GM12878 (cell line): ENCODE measurements at regions not wholly inside any gene's neighbourhood (a gene's known extent, or its start where the extent isn't known, plus 50 kb on each side); places are given as distances from the start of the nearest gene placed in this dataset.

Experiments
- ATAC-seq: fragments of 200-7000 bp; cut with Tn5 transposase; 3 replicates; pipeline ENCODE4 v1.9.1; 2020; ENCODE audit warnings: mild to moderate bottlenecking, moderate library complexity
- BruUV-seq: library from RNA; stranded (reverse); fragments of 400-500 nt; replicated peaks from 2 replicates; lab custom pipeline; 2021; lab: Mats Ljungman, UMichigan
- CTCF ChIA-PET: fragments of 300-600 bp; sonication (Branson Sonifier 250); formaldehyde crosslinking; extraction: SDS; loops from one replicate; lab custom pipeline; 2021; ENCODE audit warnings: inconsistent platforms; lab: Yijun Ruan, JAX
- POLR2A ChIA-PET: fragments of 350-600 bp; formaldehyde crosslinking; extraction: SDS; loops from one replicate; lab custom pipeline; 2021; ENCODE audit warnings: inconsistent platforms; lab: Charles Lee
- RAD21 ChIA-PET: fragments of 300-600 bp; sonication (Branson Sonifier 250); formaldehyde crosslinking; loops from one replicate; lab custom pipeline; 2023; ENCODE audit warnings: antibody characterized with exemption; ENCODE audit not compliant: unreplicated experiment; lab: Charles Lee
- SMC1A ChIA-PET: fragments of 300-600 bp; sonication (Branson Sonifier 250); formaldehyde crosslinking; loops from one replicate; lab custom pipeline; 2023; ENCODE audit not compliant: unreplicated experiment, uncharacterized antibody; lab: Charles Lee
- DNase-seq: peaks from one replicate; pipeline ENCODE4 v3.0.0-alpha.2; 2011; ENCODE audit warnings: low read depth, low spot score
- FAIRE-seq: peaks from 3 replicates; lab custom pipeline; 2011; peaks lifted over from hg19 to GRCh38; lab: Jason Lieb, UNC
- H2AFZ ChIP-seq: 2 replicates; pipeline ENCODE4 v1.6.0; 2011; ENCODE audit warnings: low read depth, low read length, control low read depth; ENCODE audit not compliant: control insufficient read depth
- H3K27ac ChIP-seq: 2 replicates; pipeline ENCODE4 v1.5.1; 2011; ENCODE audit warnings: control low read depth; ENCODE audit not compliant: control insufficient read depth, insufficient read depth
- H3K27me3 ChIP-seq, 2 experiments: replicated peaks in 1 of 2; 2 replicates each; pipeline versions ENCODE4 v1.6.0 to v1.6.1; 2011; ENCODE audit warnings: low read length in 1 of 2; ENCODE audit not compliant: control insufficient read depth in 2 of 2, insufficient read depth in 2 of 2
- H3K36me3 ChIP-seq, 2 experiments: 2 replicates each; pipeline ENCODE4 v1.5.1; 2011; ENCODE audit warnings: low read length in 1 of 2; ENCODE audit not compliant: control insufficient read depth in 2 of 2, insufficient read depth in 2 of 2
- H3K4me1 ChIP-seq: 2 replicates; pipeline ENCODE4 v1.6.1; 2011; ENCODE audit warnings: mild to moderate bottlenecking, low read length, moderate library complexity, mixed read lengths; ENCODE audit not compliant: control insufficient read depth, insufficient read depth
- H3K4me2 ChIP-seq: 2 replicates; pipeline ENCODE4 v1.6.0; 2011; ENCODE audit warnings: control low read depth; ENCODE audit not compliant: control insufficient read depth, insufficient read depth
- H3K4me3 ChIP-seq: fragments of 200-600 bp; sonication (generic); 2 replicates; pipeline ENCODE4 v1.5.1; 2016
- H3K79me2 ChIP-seq: 2 replicates; pipeline ENCODE4 v1.6.0; 2011; ENCODE audit warnings: low read length; ENCODE audit not compliant: control insufficient read depth, insufficient read depth
- H3K9ac ChIP-seq: 2 replicates; pipeline ENCODE4 v1.8.0; 2011; ENCODE audit warnings: low read length, control low read depth, mixed read lengths; ENCODE audit not compliant: control insufficient read depth, insufficient read depth
- H3K9me3 ChIP-seq: replicated peaks from 3 replicates; pipeline ENCODE4 v1.5.1; 2011; ENCODE audit warnings: mild to moderate bottlenecking, low read length; ENCODE audit not compliant: control insufficient read depth, insufficient read depth
- H4K20me1 ChIP-seq: 2 replicates; pipeline ENCODE4 v1.6.0; 2011; ENCODE audit not compliant: control insufficient read depth, insufficient read depth
- ATF2 ChIP-seq: IDR thresholded peaks from 2 replicates; pipeline ENCODE4 v1.6.1; 2012; ENCODE audit warnings: low read length, inconsistent platforms
- CREB1 ChIP-seq: IDR thresholded peaks from 2 replicates; pipeline ENCODE4 v1.6.1; 2012; ENCODE audit warnings: low read depth, mild to moderate bottlenecking, inconsistent platforms
- NR2C1 ChIP-seq: fragments of 450-650 bp; IDR thresholded peaks from 2 replicates; pipeline ENCODE4 v1.6.1; 2017; ENCODE audit warnings: antibody characterized with exemption, mild to moderate bottlenecking, moderate library complexity
- REST ChIP-seq: IDR thresholded peaks from 2 replicates; pipeline ENCODE4 v1.6.1; 2012; ENCODE audit warnings: mild to moderate bottlenecking, low read depth, low read length
- ZBTB11 ChIP-seq: fragments of 450-650 bp; formaldehyde crosslinking; IDR thresholded peaks from 2 replicates; pipeline ENCODE4 v1.5.0; 2022; ENCODE audit warnings: mild to moderate bottlenecking, missing genetic modification characterization
- ZNF24 ChIP-seq: fragments of 450-650 bp; IDR thresholded peaks from 2 replicates; pipeline ENCODE4 v1.6.1; 2017; ENCODE audit warnings: antibody characterized with exemption, mild to moderate bottlenecking
- WGBS: methylation state at CpG from one replicate; pipeline ENCODE4 v1.1.6; 2016; ENCODE audit warnings: low lambda C conversion rate; ENCODE audit not compliant: insufficient replicate concordance, insufficient coverage; ENCODE audit errors: missing lambda C conversion rate; 5-methylcytosine and 5-hydroxymethylcytosine counted together
- in situ Hi-C: fragments of 300-500 bp; cut with MboI; formaldehyde crosslinking; loops from 9 replicates; pipeline ENCODE4 v1.14.3; 2018; ENCODE audit warnings: mixed read lengths
- intact Hi-C: fragments of 100-400 bp; cut with micrococcal nuclease; formaldehyde crosslinking; loops from one replicate; pipeline ENCODE4 v1.14.2; 2022; ENCODE audit not compliant: unreplicated experiment

GRCh38 chr2:121836611-121837010, 81.2 kb downstream of the TSN start:
- Histone ChIP-seq H3K4me1 (peaks cover 3% of the 10 kb centered on the region), H3K4me2 (no peak overlapping the region), H3K9ac (no peak overlapping the region), H3K27me3 (no peaks in the 10 kb centered on the region), H3K27ac (no peak overlapping the region), H2AFZ (no peak overlapping the region), H3K36me3 (no peaks in the 10 kb centered on the region), H3K79me2 (no peaks in the 10 kb centered on the region), H3K4me3 (no peak overlapping the region), H3K9me3 (no peaks in the 10 kb centered on the region), H4K20me1 (no peaks in the 10 kb centered on the region)
- DNase-seq = no peak
- POLR2A ChIA-PET = no interaction called here
- TF ChIP-seq REST = no peak
- no peak for TF ChIP-seq ZNF24
- no peak for TF ChIP-seq CREB1
- TF ChIP-seq ZBTB11 (CRISPR knock-in tag) = no peak
- TF ChIP-seq NR2C1 = no peak
- TF ChIP-seq ATF2 = no peak
- RAD21 ChIA-PET = interaction anchor here (1.3 kb wide), 1 partner anchor 25 kb away, joined by 3 read pairs; no protein-coding TSS in a partner anchor
- no peak for ATAC-seq
- SMC1A ChIA-PET = interaction anchor here (0.6 to 1.3 kb wide), 5 partner anchors 13 to 1380 kb away, joined by 3 to 4 read pairs (median 3); no protein-coding TSS in a partner anchor
- 38% methylated on average over 10 of the region's 10 CpGs for WGBS
- CTCF ChIA-PET = interaction anchor here (0.7 to 1.0 kb wide), 2 partner anchors 11 to 25 kb away, joined by 3 read pairs; no protein-coding TSS in a partner anchor
- no peak for FAIRE-seq
- intact Hi-C loops = no loop called here
- BruUV-seq = no TSS peak
- in situ Hi-C loops = no loop called here
